Spleen (tissue), 11 donors: ENCODE measurements at regions not wholly inside any gene's neighbourhood (a gene's known extent, or its start where the extent isn't known, plus 50 kb on each side); places are given as distances from the start of the nearest gene placed in this dataset.

Experiments used
- DNase-seq: peaks from one replicate; pipeline ENCODE4 v3.0.0-alpha.2; 2020
- H3K27ac ChIP-seq, 8 donors: fragments of 200-600 bp; sonication (generic) in 7 of 8; 1 replicate in 4 of 8; 2 replicates in 4 of 8; pipeline versions ENCODE4 v1.5.0 to v1.8.0; 2016 to 2021; ENCODE audit warnings: inconsistent platforms in 4 of 8, mild to moderate bottlenecking in 4 of 8, moderate library complexity in 1 of 8
- H3K27me3 ChIP-seq, 7 donors: fragments of 200-600 bp; sonication (generic) in 6 of 7; replicated peaks in 1 of 7; 1 replicate in 4 of 7; 2 replicates in 3 of 7; pipeline versions ENCODE4 v1.5.0 to v1.8.0; 2016 to 2021; ENCODE audit warnings: inconsistent platforms in 3 of 7, mild to moderate bottlenecking in 1 of 7
- H3K36me3 ChIP-seq, 6 donors: fragments of 200-600 bp; sonication (generic) in 5 of 6; 1 replicate in 4 of 6; 2 replicates in 2 of 6; pipeline versions ENCODE4 v1.5.0 to v1.8.0; 2016 to 2021; ENCODE audit warnings: inconsistent platforms in 2 of 6
- H3K4me1 ChIP-seq, 6 donors: fragments of 200-600 bp; sonication (generic) in 5 of 6; 1 replicate in 3 of 6; 2 replicates in 3 of 6; pipeline versions ENCODE4 v1.5.0 to v1.8.0; 2016 to 2021; ENCODE audit warnings: inconsistent platforms in 3 of 6
- H3K4me3 ChIP-seq, 8 donors: fragments of 200-600 bp; sonication (generic) in 7 of 8; 1 replicate in 4 of 8; 2 replicates in 4 of 8; pipeline versions ENCODE4 v1.5.0 to v1.8.0; 2016 to 2021; ENCODE audit warnings: inconsistent platforms in 4 of 8, mild to moderate bottlenecking in 4 of 8, moderate library complexity in 2 of 8
- H3K9me3 ChIP-seq, 8 donors: fragments of 200-600 bp; sonication (generic) in 7 of 8; 1 replicate in 4 of 8; 2 replicates in 4 of 8; pipeline versions ENCODE4 v1.5.0 to v1.8.0; 2016 to 2021; ENCODE audit warnings: inconsistent platforms in 4 of 8
- CTCF ChIP-seq, 11 experiments: fragments of 200-600 bp in 7 of 11; fragments of 450-650 bp in 4 of 11; sonication (generic) in 4 of 11; IDR thresholded peaks in 8 of 11; conservative IDR thresholded peaks in 3 of 11; 1 replicate in 7 of 11; 2 replicates in 4 of 11; pipeline versions ENCODE4 v1.4.0 to v1.8.0; 2016 to 2021; ENCODE audit warnings: antibody characterized with exemption in 11 of 11, inconsistent platforms in 4 of 11, mild to moderate bottlenecking in 1 of 11
- POLR2A ChIP-seq, 3 donors: fragments of 450-650 bp; IDR thresholded peaks; one replicate each; pipeline ENCODE4 v1.5.1; 2017; ENCODE audit warnings: antibody characterized with exemption in 3 of 3, mild to moderate bottlenecking in 1 of 3
- POLR2AphosphoS5 ChIP-seq, 3 donors: sonication (generic); formaldehyde crosslinking; IDR thresholded peaks; one replicate each; pipeline ENCODE4 v1.5.1; 2017; ENCODE audit warnings: antibody characterized with exemption in 3 of 3
- WGBS, 5 donors: extraction: QIAGEN DNeasy Blood & Tissue Kit in 3 of 5; methylation state at CpG; one replicate each; pipeline versions ENCODE4 v1.1.5 to v1.1.7; 2013 to 2018; 5-methylcytosine and 5-hydroxymethylcytosine counted together
- intact Hi-C: fragments of 100-400 bp; cut with DNase I; formaldehyde crosslinking; loops from one replicate; pipeline ENCODE4 v1.15.0; 2023; ENCODE audit warnings: low total_unique reads
- donor health status: healthy with polysubstance abuse.
- donor health status: DM: no; HTN: no; CAD: no; lungs with moderate emphysema.
- donor health status: DM: no; HTN: no; CAD: no.
- donor health status: Bipolar disorder and iron deficiency.
- donor health status: healthy.
- donor health status: DM: no; HTN: no; CAD: no.
- donor health status: DM: yes; HTN: yes; CAD: no.

- H3K36me3 ChIP-seq, result no peaks in the 10 kb centered on the region
- 83 to 93% (median 88%) methylated on average over 5 of the region's 5 CpGs for WGBS, 5 donors
- TF ChIP-seq POLR2AphosphoS5 (IDR thresholded peaks at IDR 0.05), result no peak
- no peak for TF ChIP-seq CTCF (IDR thresholded peaks at IDR 0.05 in 8 of 11, conservative IDR thresholded peaks at IDR 0.05 in 3 of 11)
- TF ChIP-seq POLR2A (IDR thresholded peaks at IDR 0.05), result no peak
Observed at GRCh38 chr2:196538646-196539045, 100.9 kb upstream of the CCDC150 start.

GRCh38 chr2:196544906-196545433 is 94.5 kb upstream of the CCDC150 start:
- Histone ChIP-seq H3K36me3 (no peaks in the 10 kb centered on the region), H3K27me3 (peaks cover 0 to 7% (median 0%) of the 10 kb centered on the region in 7 donors), H3K4me1 (no peaks in the 10 kb centered on the region), H3K9me3 (no peaks in the 10 kb centered on the region), H3K4me3 (no peak overlapping the region), H3K27ac (no peak overlapping the region)
- DNase-seq, result no peak
- WGBS, 5 donors, result 80 to 93% (median 85%) methylated on average over 3 of the region's 3 CpGs
- intact Hi-C loops, result no loop called here
- TF ChIP-seq POLR2AphosphoS5 (IDR thresholded peaks at IDR 0.05) (no peak), POLR2A (IDR thresholded peaks at IDR 0.05) (no peak), CTCF (IDR thresholded peaks at IDR 0.05 in 8 of 11, conservative IDR thresholded peaks at IDR 0.05 in 3 of 11) (no peak)

More at GRCh38 chr2:196538646-196539045, 100.9 kb upstream of the CCDC150 start:
- H3K27ac ChIP-seq, result no peak overlapping the region
- H3K9me3 ChIP-seq, result no peaks in the 10 kb centered on the region
- no peaks in the 10 kb centered on the region for H3K4me1 ChIP-seq
- no peak overlapping the region for H3K4me3 ChIP-seq
- intact Hi-C loops, result no loop called here
- no peak for DNase-seq
- H3K27me3 ChIP-seq, result peaks cover 0 to 7% (median 0%) of the 10 kb centered on the region in 7 donors

- H3K4me1 ChIP-seq, result no peaks in the 10 kb centered on the region
- 80 to 88% (median 87%) methylated on average over 4 of the region's 4 CpGs for WGBS, 5 donors
- H3K27ac ChIP-seq, result no peak overlapping the region
- TF ChIP-seq POLR2AphosphoS5 (IDR thresholded peaks at IDR 0.05) (no peak), POLR2A (IDR thresholded peaks at IDR 0.05) (no peak), CTCF (IDR thresholded peaks at IDR 0.05 in 8 of 11, conservative IDR thresholded peaks at IDR 0.05 in 3 of 11) (no peak)
- intact Hi-C loops, result no loop called here
- DNase-seq, result no peak
- H3K27me3 ChIP-seq, result peaks cover 0 to under 1% (median 0%) of the 10 kb centered on the region in 7 donors
- H3K36me3 ChIP-seq, result no peaks in the 10 kb centered on the region
- no peaks in the 10 kb centered on the region for H3K9me3 ChIP-seq
- H3K4me3 ChIP-seq, result no peak overlapping the region
Observed at GRCh38 chr2:196546151-196546919, 93.2 kb upstream of the CCDC150 start.

- intact Hi-C loops, result no loop called here
Observed at GRCh38 chr2:196549052-196549451, 90.5 kb upstream of the CCDC150 start.

More at GRCh38 chr2:196549052-196549451, 90.5 kb upstream of the CCDC150 start:
- H3K27ac ChIP-seq, result no peak overlapping the region
- H3K4me3 ChIP-seq, result no peak overlapping the region
- H3K36me3 ChIP-seq, result no peaks in the 10 kb centered on the region
- WGBS, 5 donors, result 89 to 97% (median 93%) methylated on average over 3 of the region's 3 CpGs
- H3K27me3 ChIP-seq, result no peaks in the 10 kb centered on the region
- no peaks in the 10 kb centered on the region for H3K9me3 ChIP-seq
- H3K4me1 ChIP-seq, result no peaks in the 10 kb centered on the region
- DNase-seq, result no peak
- TF ChIP-seq POLR2AphosphoS5 (IDR thresholded peaks at IDR 0.05), result no peak
- TF ChIP-seq POLR2A (IDR thresholded peaks at IDR 0.05), result no peak
- no peak for TF ChIP-seq CTCF (IDR thresholded peaks at IDR 0.05 in 8 of 11, conservative IDR thresholded peaks at IDR 0.05 in 3 of 11)
